ENCODE measurements at regions not wholly inside any gene's neighbourhood (a gene's known extent, or its start where the extent isn't known, plus 50 kb on each side); places are given as distances from the start of the nearest gene placed in this dataset.

DNA sequence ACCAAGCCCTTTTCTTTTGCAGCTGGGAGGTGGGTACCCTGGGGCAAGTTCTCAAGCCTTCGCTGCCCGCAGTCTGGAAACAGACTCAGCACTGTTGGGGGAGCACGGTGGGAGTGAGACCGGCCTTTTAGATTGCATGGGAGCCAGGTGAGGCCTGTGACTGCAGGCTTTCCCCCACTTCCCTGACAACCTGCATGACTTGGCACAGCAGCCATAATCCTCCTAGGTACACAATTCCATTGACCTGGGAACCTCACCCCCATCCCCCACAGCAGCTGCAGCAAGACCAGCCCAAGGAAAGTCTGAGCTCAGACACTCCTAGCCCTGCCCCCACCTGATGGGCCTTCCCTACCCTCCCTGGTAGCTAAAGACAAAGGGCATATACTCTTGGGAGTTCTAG, 52.2 kb upstream of the CCDC80 start:
- TF ChIP-seq, protein P1, sequence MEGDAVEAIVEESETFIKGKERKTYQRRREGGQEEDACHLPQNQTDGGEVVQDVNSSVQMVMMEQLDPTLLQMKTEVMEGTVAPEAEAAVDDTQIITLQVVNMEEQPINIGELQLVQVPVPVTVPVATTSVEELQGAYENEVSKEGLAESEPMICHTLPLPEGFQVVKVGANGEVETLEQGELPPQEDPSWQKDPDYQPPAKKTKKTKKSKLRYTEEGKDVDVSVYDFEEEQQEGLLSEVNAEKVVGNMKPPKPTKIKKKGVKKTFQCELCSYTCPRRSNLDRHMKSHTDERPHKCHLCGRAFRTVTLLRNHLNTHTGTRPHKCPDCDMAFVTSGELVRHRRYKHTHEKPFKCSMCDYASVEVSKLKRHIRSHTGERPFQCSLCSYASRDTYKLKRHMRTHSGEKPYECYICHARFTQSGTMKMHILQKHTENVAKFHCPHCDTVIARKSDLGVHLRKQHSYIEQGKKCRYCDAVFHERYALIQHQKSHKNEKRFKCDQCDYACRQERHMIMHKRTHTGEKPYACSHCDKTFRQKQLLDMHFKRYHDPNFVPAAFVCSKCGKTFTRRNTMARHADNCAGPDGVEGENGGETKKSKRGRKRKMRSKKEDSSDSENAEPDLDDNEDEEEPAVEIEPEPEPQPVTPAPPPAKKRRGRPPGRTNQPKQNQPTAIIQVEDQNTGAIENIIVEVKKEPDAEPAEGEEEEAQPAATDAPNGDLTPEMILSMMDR (IDR thresholded peaks at IDR 0.05), result no peak
- no peak for TF ChIP-seq POLR2A (IDR thresholded peaks at IDR 0.05)
